SK-N-SH (cell line): ENCODE measurements at regions not wholly inside any gene's neighbourhood (a gene's known extent, or its start where the extent isn't known, plus 50 kb on each side); places are given as distances from the start of the nearest gene placed in this dataset.

Source experiments
- CTCF ChIA-PET: fragments of 300-600, 350-600 bp; formaldehyde crosslinking; extraction: SDS; loops from one replicate; lab custom pipeline; 2021; lab: Yijun Ruan, JAX
- POLR2A ChIA-PET: fragments of 350-600 bp; sonication (Branson Sonifier 250); formaldehyde crosslinking; extraction: SDS; loops from one replicate; lab custom pipeline; 2020; ENCODE audit warnings: antibody characterized with exemption, inconsistent platforms; lab: Yijun Ruan, JAX
- DNase-seq: peaks from one replicate; pipeline ENCODE4 v3.0.0; 2012
- H2AFZ ChIP-seq: fragments of 200-600 bp; sonication (generic); 2 replicates; pipeline ENCODE4 v1.8.1; 2016; ENCODE audit warnings: antibody characterized with exemption, mild to moderate bottlenecking, low read depth
- H3F3A ChIP-seq: fragments of 200-600 bp; sonication (generic); replicated peaks from 2 replicates; pipeline ENCODE3; 2016; ENCODE audit warnings: antibody characterized with exemption, mild to moderate bottlenecking; ENCODE audit not compliant: insufficient read depth
- H3K27ac ChIP-seq, 2 experiments: fragments of 200-500 bp in 1 of 2; fragments of 200-600 bp in 1 of 2; sonication (Bioruptor generic) in 1 of 2; sonication (generic), shearing (Covaris generic) in 1 of 2; 2 replicates each; pipeline versions ENCODE4 v1.5.1 to v1.6.1; 2014 to 2016; ENCODE audit warnings: low read depth in 2 of 2, inconsistent platforms in 1 of 2, low read length in 1 of 2, mild to moderate bottlenecking in 1 of 2, mixed read lengths in 1 of 2
- H3K27me3 ChIP-seq: fragments of 200-600 bp; sonication (generic), shearing (Covaris generic); 2 replicates; pipeline ENCODE4 v1.6.1; 2016; ENCODE audit warnings: mixed run types; ENCODE audit not compliant: insufficient read depth
- H3K36me3 ChIP-seq, 2 experiments: fragments of 200-500 bp in 1 of 2; fragments of 200-600 bp in 1 of 2; sonication (Bioruptor generic) in 1 of 2; sonication (generic) in 1 of 2; replicated peaks in 1 of 2; 2 replicates each; pipeline versions ENCODE3 to v1.5.1; 2014 to 2016; ENCODE audit warnings: low read length in 1 of 2, mild to moderate bottlenecking in 1 of 2; ENCODE audit not compliant: insufficient read depth in 2 of 2, control insufficient read depth in 1 of 2
- H3K4me1 ChIP-seq, 2 experiments: fragments of 200-500 bp in 1 of 2; fragments of 200-600 bp in 1 of 2; sonication (Bioruptor generic) in 1 of 2; sonication (generic), shearing (Covaris generic) in 1 of 2; 2 replicates each; pipeline versions ENCODE4 v1.5.1 to v1.6.1; 2014 to 2016; ENCODE audit warnings: low read depth in 1 of 2, low read length in 1 of 2, mixed run types in 1 of 2; ENCODE audit not compliant: insufficient read depth in 2 of 2, control insufficient read depth in 1 of 2
- H3K4me2 ChIP-seq: fragments of 200-600 bp; sonication (generic), shearing (Covaris generic); 2 replicates; pipeline ENCODE4 v1.6.1; 2017; ENCODE audit warnings: mixed run types
- H3K4me3 ChIP-seq, 2 experiments: fragments of 200-500 bp in 1 of 2; fragments of 200-600 bp in 1 of 2; sonication (Bioruptor generic) in 1 of 2; sonication (generic), shearing (Covaris generic) in 1 of 2; 2 replicates each; pipeline versions ENCODE4 v1.5.1 to v1.8.1; 2014 to 2016; ENCODE audit warnings: low read depth in 2 of 2, inconsistent platforms in 1 of 2, low read length in 1 of 2, mild to moderate bottlenecking in 1 of 2, mixed read lengths in 1 of 2, moderate library complexity in 1 of 2
- H3K79me2 ChIP-seq: fragments of 200-600 bp; sonication (generic); 2 replicates; pipeline ENCODE4 v1.8.1; 2017; ENCODE audit warnings: mild to moderate bottlenecking; ENCODE audit not compliant: insufficient read depth
- H3K9ac ChIP-seq: fragments of 200-600 bp; sonication (generic); 2 replicates; pipeline ENCODE4 v1.6.1; 2017; ENCODE audit warnings: mixed run types
- H3K9me2 ChIP-seq: fragments of 200-600 bp; sonication (generic); 2 replicates; pipeline ENCODE4 v1.6.1; 2017; ENCODE audit warnings: mixed run types
- H3K9me3 ChIP-seq: fragments of 200-600 bp; sonication (generic); 2 replicates; pipeline ENCODE4 v1.6.1; 2017; ENCODE audit warnings: mixed run types, mild to moderate bottlenecking, moderate library complexity
- H4K20me1 ChIP-seq: fragments of 200-600 bp; sonication (generic); 2 replicates; pipeline ENCODE4 v1.6.1; 2017; ENCODE audit warnings: mild to moderate bottlenecking, mixed run types; ENCODE audit not compliant: insufficient read depth
- ELF1 ChIP-seq: IDR thresholded peaks from 2 replicates; pipeline ENCODE4 v1.4.0; 2012
- EP300 ChIP-seq, 2 experiments: IDR thresholded peaks; 2 replicates each; pipeline versions ENCODE4 v1.4.0 to v1.6.1; 2012; ENCODE audit warnings: borderline replicate concordance in 1 of 2, low read depth in 1 of 2, low read length in 1 of 2
- EZH2phosphoT487 ChIP-seq: fragments of 200-600 bp; sonication (generic); IDR thresholded peaks from 2 replicates; pipeline ENCODE4 v1.6.1; 2017; ENCODE audit warnings: low read depth, mixed run types, mild to moderate bottlenecking, antibody characterized with exemption, moderate library complexity, borderline replicate concordance
- GABPA ChIP-seq: IDR thresholded peaks from 2 replicates; pipeline ENCODE4 v1.4.0; 2012; ENCODE audit warnings: low read depth, mild to moderate bottlenecking
- MXI1 ChIP-seq: IDR thresholded peaks from 2 replicates; pipeline ENCODE4 v1.6.1; 2012; ENCODE audit warnings: mild to moderate bottlenecking, low read depth, low read length, improper control_type of control experiment
- RAD21 ChIP-seq: IDR thresholded peaks from 2 replicates; pipeline ENCODE4 v1.6.1; 2012; ENCODE audit warnings: mild to moderate bottlenecking, low read length
- RXRA ChIP-seq: IDR thresholded peaks from 2 replicates; pipeline ENCODE4 v1.4.0; 2012; ENCODE audit warnings: low read depth, mild to moderate bottlenecking, borderline replicate concordance
- TAF1 ChIP-seq: IDR thresholded peaks from 2 replicates; pipeline ENCODE4 v1.6.1; 2012; ENCODE audit warnings: low read depth, mild to moderate bottlenecking, low read length, moderate library complexity, borderline replicate concordance
- WGBS: methylation state at CpG from one replicate; pipeline ENCODE4 v1.1.6; 2017; ENCODE audit warnings: low lambda C conversion rate; 5-methylcytosine and 5-hydroxymethylcytosine counted together
- TF ChIP-seq, protein P1 (sequence below): IDR thresholded peaks from 2 replicates; pipeline ENCODE4 v1.4.0; 2012; ENCODE audit warnings: low read depth
- TF ChIP-seq, protein P2 (sequence below): fragments of 200-600 bp; sonication (generic); IDR thresholded peaks from 2 replicates; pipeline ENCODE4 v1.6.1; 2017; ENCODE audit warnings: antibody characterized with exemption, mild to moderate bottlenecking, moderate library complexity

DNA sequence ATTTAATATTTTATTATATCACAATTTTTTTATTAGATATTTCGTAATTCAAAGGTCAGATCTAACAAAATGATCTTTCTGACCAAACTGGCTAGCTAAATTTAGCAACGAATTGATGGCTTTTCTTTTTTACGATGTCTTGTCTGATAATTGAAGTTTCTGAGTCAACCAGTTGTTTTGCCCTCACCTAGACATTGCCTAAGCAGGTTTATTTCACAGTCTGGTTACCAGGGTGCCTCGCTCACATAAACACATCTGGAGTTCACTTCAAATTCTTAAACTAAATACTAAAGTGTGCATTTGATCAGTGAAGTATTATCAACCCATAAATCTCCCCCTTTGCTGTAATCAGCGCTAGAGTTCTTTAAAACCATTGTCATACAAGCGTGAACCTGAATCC is 448.3 kb downstream of the TLE4 start:
- H3K4me2 ChIP-seq: no peak overlapping the region
- 37% methylated on average over 6 of the region's 6 CpGs for WGBS
- H2AFZ ChIP-seq: no peak overlapping the region
- ChIA-PET POLR2A (no interaction called here), CTCF (no interaction called here)
- no peaks in the 10 kb centered on the region for H3K27me3 ChIP-seq
- no peaks in the 10 kb centered on the region for H4K20me1 ChIP-seq
- no peaks in the 10 kb centered on the region for H3K79me2 ChIP-seq
- no peaks in the 10 kb centered on the region for H3K9me3 ChIP-seq
- H3K9ac ChIP-seq: no peak overlapping the region
- H3K4me3 ChIP-seq: no peak overlapping the region
- H3K36me3 ChIP-seq: no peaks in the 10 kb centered on the region
- no peak for DNase-seq
- no peaks in the 10 kb centered on the region for H3K9me2 ChIP-seq
- TF ChIP-seq, protein P1, sequence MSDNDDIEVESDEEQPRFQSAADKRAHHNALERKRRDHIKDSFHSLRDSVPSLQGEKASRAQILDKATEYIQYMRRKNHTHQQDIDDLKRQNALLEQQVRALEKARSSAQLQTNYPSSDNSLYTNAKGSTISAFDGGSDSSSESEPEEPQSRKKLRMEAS: no peak
- TF ChIP-seq GABPA (no peak), RAD21 (no peak), EZH2phosphoT487 (no peak)
- TF ChIP-seq, protein P2, sequence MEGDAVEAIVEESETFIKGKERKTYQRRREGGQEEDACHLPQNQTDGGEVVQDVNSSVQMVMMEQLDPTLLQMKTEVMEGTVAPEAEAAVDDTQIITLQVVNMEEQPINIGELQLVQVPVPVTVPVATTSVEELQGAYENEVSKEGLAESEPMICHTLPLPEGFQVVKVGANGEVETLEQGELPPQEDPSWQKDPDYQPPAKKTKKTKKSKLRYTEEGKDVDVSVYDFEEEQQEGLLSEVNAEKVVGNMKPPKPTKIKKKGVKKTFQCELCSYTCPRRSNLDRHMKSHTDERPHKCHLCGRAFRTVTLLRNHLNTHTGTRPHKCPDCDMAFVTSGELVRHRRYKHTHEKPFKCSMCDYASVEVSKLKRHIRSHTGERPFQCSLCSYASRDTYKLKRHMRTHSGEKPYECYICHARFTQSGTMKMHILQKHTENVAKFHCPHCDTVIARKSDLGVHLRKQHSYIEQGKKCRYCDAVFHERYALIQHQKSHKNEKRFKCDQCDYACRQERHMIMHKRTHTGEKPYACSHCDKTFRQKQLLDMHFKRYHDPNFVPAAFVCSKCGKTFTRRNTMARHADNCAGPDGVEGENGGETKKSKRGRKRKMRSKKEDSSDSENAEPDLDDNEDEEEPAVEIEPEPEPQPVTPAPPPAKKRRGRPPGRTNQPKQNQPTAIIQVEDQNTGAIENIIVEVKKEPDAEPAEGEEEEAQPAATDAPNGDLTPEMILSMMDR: no peak
- H3F3A ChIP-seq: no peaks in the 10 kb centered on the region
- no peaks in the 10 kb centered on the region for H3K4me1 ChIP-seq
- H3K27ac ChIP-seq: no peak overlapping the region

DNA sequence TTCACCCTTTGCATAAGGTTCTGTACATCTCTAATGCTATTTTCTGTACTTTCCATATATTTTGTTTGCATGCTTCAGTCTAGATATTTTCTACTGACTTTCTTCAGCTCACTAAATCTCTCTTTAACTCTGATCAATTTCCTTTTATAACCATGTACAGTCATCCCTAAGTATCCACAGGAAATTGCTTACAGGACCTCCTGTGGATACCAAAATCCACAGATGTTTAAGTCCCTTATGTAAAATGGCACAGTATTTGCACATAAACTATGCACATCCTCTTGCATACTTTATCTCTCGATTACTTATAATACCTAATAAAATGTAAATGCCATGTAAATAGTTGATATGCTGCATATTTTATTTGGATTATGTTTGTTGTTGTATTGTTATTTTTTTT is 442.1 kb downstream of the TLE4 start:
- H3F3A ChIP-seq: no peaks in the 10 kb centered on the region
- CTCF ChIA-PET: no interaction called here
- H3K9me3 ChIP-seq: no peaks in the 10 kb centered on the region
- no peak overlapping the region for H3K4me3 ChIP-seq
- H3K79me2 ChIP-seq: no peaks in the 10 kb centered on the region
- no peaks in the 10 kb centered on the region for H3K27me3 ChIP-seq
- H4K20me1 ChIP-seq: no peaks in the 10 kb centered on the region
- H3K27ac ChIP-seq: no peak overlapping the region
- H3K9ac ChIP-seq: no peak overlapping the region
- no peaks in the 10 kb centered on the region for H3K4me1 ChIP-seq
- H2AFZ ChIP-seq: no peak overlapping the region
- H3K9me2 ChIP-seq: no peaks in the 10 kb centered on the region
- 49% methylated on average over 1 of the region's 1 CpG for WGBS
- DNase-seq: no peak
- POLR2A ChIA-PET: no interaction called here
- no peak overlapping the region for H3K4me2 ChIP-seq
- H3K36me3 ChIP-seq: no peaks in the 10 kb centered on the region
- TF ChIP-seq TAF1: no peak
- TF ChIP-seq MXI1: no peak
- no peak for TF ChIP-seq EP300 (IDR thresholded peaks at IDR 0.05; ENCODE audit: borderline replicate concordance in 1 of 2, low read depth in 1 of 2, low read length in 1 of 2)
- no peak for TF ChIP-seq RXRA
- no peak for TF ChIP-seq ELF1
